HEK293 (cell line): ENCODE measurements at regions not wholly inside any gene's neighbourhood (a gene's known extent, or its start where the extent isn't known, plus 50 kb on each side); places are given as distances from the start of the nearest gene placed in this dataset.

ENCODE experiments used
- CTCF ChIP-seq: fragments of 450-650 bp; formaldehyde crosslinking; IDR thresholded peaks from 2 replicates; pipeline ENCODE4 v1.5.1; 2016; ENCODE audit warnings: missing biosample characterization, missing genetic modification characterization
- GLIS1 ChIP-seq: fragments of 450-650 bp; formaldehyde crosslinking; IDR thresholded peaks from 2 replicates; pipeline ENCODE4 v1.5.1; 2016; ENCODE audit warnings: missing biosample characterization, missing genetic modification characterization
- KLF1 ChIP-seq: fragments of 450-650 bp; formaldehyde crosslinking; IDR thresholded peaks from 2 replicates; pipeline ENCODE4 v1.5.1; 2016; ENCODE audit warnings: missing biosample characterization, missing genetic modification characterization
- SETDB1 ChIP-seq: IDR thresholded peaks from one replicate; pipeline ENCODE4 v1.6.1; 2017; ENCODE audit warnings: mild to moderate bottlenecking, low read length, moderate library complexity, mixed read lengths; ENCODE audit not compliant: insufficient read length
- ZNF391 ChIP-seq: fragments of 450-650 bp; formaldehyde crosslinking; IDR thresholded peaks from 2 replicates; pipeline ENCODE4 v1.5.1; 2016; ENCODE audit warnings: low read depth, missing biosample characterization, missing genetic modification characterization, borderline replicate concordance
- ZNF558 ChIP-seq: fragments of 450-650 bp; formaldehyde crosslinking; IDR thresholded peaks from 2 replicates; pipeline ENCODE4 v1.5.1; 2016; ENCODE audit warnings: missing biosample characterization, missing genetic modification characterization
- ZNF768 ChIP-seq: fragments of 450-650 bp; formaldehyde crosslinking; IDR thresholded peaks from 2 replicates; pipeline ENCODE4 v1.5.1; 2018; ENCODE audit warnings: missing biosample characterization, mild to moderate bottlenecking, missing genetic modification characterization
- ZNF830 ChIP-seq: fragments of 450-650 bp; IDR thresholded peaks from 2 replicates; pipeline ENCODE4 v1.5.0; 2018; ENCODE audit warnings: missing biosample characterization, missing genetic modification characterization, low read depth, mild to moderate bottlenecking, moderate library complexity
- ZNF837 ChIP-seq: fragments of 450-650 bp; formaldehyde crosslinking; IDR thresholded peaks from 2 replicates; pipeline ENCODE4 v1.5.1; 2016; ENCODE audit warnings: missing biosample characterization, missing genetic modification characterization

- TF ChIP-seq ZNF837 (tag by site-specific recombination) (no peak), CTCF (tag by site-specific recombination) (no peak), KLF1 (tag by site-specific recombination) (no peak), ZNF391 (no peak), ZNF768 (tag by site-specific recombination) (no peak), ZNF830 (tag by site-specific recombination) (no peak), SETDB1 (no peak), GLIS1 (tag by site-specific recombination) (no peak), ZNF558 (tag by site-specific recombination) (no peak)
These were observed 98.9 kb upstream of the UBASH3B start for GRCh38 chr11:122556605-122557004.
